ENCODE measurements at regions not wholly inside any gene's neighbourhood (a gene's known extent, or its start where the extent isn't known, plus 50 kb on each side); places are given as distances from the start of the nearest gene placed in this dataset.

DNA sequence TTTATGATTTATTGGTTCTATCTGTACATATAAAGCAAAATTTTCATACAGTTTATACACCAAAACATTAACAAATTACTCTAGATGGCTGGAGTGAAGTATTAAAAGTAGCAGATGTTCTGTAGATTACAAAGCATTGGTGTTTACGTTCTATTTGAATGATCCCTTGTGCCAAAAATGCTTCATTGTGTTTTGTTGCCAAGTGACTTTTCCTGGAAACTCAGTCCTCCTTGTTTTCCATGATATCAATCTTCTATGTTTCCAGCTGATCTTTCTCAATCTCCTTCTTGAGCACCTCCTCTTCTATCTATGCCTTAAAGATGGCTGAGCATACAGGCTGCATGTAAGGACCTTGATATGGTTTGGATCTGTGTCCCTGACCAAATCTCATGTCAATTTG lies 263.6 kb upstream of the CTSO start:
- DNase-seq = no peak

DNA sequence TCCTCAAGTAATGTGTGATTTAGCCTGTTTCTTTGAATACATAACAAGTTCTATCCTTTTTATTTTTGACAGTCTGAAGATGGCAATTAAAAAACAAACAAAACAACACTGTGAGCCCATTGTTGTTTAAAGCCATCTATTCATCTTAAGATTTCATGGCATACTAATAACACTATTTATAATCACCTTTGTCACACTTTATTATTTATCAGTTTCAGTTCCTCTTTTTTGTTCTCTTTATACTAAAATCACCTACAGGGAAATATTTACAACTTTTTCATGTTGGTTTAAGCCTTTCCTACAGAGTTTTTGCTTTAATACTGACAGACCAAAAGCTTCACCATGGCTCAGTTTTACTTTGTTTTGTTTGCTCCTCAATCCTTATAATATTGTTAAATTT lies 247.4 kb upstream of the CTSO start:
- no peak for DNase-seq

DNA sequence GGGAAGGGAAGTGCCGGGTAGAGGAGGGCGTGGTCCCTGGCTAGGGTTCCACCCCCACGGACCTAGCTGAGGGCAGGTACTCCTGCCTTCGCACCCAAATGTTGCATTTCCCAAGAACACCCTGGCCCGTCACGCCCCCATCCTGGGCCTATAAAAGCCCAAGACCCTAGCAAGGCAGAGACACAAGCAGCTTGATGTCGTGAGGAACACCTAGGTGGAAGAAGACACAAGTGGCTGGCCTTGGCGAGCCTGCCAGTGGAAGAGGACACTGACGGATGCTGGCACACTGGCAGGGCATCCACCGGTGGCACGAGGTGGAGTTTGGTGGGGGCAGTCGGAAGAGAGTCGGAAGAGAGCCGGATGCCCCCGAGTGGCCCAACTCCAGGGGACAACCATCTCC lies 244.8 kb upstream of the CTSO start:
- DNase-seq = no peak

DNA sequence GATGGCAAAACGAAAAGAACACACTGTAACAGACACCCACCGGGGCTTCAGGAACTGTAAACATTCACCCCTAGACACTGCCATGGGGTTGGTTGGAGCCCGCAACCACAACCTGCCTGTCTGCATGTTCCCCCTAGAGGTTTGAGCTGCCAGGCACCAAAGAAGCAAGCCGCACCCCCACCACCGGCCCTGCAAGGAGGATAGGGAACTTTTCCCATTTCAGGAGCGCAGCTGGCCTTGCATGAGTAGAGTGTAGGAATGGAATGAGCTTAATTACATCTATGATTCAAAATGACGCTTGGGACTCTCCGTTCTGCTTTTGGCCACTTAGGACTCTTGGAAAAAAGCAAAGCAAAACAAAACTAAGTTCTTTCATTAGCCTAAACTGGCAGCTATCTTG lies 243.6 kb upstream of the CTSO start:
- DNase-seq = no peak

DNA sequence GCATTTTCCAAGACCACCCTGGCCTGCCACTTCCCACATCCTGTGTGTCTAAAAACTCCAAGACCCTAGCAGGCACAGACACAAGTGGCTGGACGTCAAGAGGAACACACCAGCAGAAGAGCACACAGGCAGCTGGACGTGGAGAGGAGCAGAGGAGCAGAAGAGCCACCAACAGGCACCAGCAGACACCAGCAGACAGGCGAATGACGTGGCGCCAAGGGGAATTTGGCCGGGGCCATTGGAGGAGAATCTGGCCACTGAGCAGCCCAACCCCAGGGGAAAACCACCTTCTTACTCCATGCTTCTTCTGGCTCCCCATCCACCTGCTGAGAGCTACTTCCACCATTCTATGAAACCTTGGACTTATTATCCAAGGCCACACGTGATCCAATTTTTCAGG lies 243.1 kb upstream of the CTSO start:
- no peak for DNase-seq

DNA sequence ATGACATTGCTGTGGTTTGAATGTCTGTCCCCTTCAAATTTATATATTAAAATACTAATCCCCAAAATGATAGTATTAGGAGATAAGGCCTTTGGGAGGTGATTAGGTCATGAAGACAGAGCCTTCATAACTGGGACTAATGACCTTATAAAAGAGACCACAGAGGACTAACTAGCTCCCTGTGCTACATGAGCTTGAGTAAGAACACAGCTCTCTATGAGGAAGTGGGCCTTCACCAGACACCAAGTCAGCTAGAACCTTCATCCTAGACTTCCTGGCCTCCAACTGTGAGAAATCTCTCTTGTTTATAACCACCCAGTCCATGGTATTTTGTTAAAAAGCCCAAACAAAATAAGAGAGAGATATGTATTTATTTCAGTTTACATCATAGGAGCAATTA lies 242.2 kb upstream of the CTSO start:
- no peak for DNase-seq

DNA sequence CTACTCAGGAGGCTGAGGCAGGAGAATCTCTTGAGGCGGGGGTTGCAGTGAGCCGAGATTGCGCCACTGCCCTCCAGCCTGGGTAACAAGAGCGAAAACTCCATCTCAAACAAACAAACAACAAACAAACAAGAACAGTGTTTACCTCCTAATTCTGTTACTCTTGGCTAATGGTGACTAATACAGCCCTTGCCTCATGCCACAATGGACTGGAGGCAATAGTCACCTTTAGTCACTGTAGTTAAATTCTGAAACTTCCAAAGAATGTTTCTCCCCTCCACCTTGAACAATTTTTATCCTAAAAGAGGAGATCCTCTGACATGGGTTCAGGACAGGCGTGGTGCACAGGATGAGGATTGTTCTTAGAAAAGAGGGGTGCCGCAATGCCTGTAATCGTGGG lies 241.2 kb upstream of the CTSO start:
- no peak for DNase-seq

DNA sequence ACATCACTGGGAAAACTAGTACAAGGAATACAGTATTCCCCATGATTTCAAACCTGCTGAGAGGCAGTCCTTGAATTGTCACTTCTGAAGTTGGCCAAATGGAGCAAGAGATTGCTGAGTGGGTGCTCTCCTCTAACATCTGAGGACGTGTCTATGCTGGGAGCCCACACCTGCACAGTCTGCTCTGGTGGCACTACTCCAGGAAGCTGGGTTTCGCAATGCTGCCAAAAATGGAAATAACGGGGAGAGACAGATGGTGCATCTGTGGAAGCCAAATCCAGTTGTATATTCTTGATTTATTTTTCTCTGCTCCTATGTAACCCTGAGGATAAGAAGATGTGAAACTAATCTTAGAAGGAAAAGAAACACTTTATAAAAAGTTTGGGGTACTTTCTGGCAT lies 240.1 kb upstream of the CTSO start:
- no peak for DNase-seq

DNA sequence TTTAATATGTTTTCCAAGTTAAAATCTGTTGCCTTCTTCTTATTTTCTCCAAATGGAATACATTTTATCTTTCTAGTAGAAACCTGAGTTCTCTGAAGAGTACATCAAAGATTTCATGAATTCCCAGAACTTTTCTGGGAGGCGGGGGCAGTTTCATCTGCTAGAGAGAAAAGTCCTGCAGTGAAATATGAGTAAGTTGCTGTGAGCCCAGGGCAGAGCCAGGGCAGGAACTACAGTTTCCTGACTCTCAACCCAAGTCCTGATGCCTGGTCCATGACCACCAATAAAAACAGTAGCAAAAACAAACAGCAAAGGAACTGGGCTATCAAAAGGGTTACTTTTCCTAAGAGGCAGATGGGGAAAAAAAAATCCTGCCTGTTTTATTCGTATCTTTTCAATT lies 239.4 kb upstream of the CTSO start:
- DNase-seq = no peak

DNA sequence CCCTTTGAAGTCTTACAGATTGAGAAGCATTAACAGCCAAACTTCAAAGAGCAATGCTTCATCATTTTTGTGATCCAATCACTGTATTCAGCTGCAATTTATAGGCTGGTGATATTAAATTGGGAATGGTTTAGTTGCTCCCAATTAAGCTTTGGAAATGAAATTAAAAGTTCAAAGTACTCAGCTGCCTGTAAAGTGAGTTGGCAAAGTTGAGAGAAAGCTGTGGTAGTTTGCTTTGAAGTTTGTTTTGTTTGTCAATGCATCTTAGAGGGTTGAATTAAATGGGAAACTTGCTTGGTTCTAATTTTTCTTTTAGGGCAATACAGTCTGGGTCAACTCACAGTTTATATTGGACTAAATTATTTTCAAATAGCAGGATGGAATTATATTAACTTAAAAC lies 238.4 kb upstream of the CTSO start:
- DNase-seq = no peak

DNA sequence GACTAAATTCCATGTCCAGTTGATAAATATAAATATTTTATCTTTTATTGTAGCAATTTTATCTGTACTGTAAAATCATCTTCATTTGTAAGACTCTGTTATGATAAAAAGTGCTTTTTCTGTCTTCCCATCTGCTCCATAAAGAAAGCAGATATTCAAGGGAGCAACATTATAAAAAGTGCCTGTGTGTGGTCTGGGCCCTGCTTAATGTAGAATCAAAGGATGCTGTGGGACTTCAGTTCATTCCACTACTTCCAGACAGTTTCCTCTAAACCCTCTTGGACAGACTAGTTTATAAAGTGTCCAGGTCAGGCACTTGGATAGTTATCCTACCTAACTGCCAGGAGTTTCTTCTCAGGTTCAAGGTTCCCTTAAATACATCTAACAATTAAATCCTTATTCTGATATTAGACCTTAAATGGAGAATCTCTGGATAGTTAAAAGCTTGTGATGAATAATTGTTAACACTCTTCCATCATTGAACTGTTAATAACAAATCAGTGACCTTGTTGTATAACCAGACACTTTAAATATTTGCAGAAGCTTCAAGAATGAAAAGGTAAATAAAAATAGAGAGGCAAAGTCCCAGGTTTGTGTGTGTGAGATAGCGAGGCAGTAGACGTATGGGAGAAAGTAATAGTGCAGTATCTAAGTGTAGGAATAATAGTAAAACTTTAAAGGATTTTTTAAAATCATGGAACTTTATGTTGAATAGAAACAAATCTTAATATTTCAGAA lies 237.5 kb upstream of the CTSO start:
- no peak for DNase-seq

DNA sequence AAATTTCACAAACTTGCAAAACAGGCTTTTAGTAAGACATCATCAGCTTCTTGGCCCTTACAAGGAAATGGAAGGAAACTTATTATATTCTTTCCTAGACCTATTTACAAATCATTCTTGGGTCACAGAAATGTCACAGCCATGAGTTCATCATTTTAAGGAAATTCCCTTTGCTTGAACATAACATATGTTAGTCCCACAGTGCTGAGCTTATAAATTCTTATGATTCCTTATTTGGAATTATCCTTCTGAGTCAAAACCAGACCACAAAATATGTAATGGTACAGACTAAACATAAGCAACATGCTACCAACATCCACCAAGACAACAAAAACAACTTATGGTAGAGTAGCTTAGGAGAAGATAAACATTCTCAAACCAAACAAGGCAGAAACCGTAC lies 236.9 kb upstream of the CTSO start:
- DNase-seq = no peak

DNA sequence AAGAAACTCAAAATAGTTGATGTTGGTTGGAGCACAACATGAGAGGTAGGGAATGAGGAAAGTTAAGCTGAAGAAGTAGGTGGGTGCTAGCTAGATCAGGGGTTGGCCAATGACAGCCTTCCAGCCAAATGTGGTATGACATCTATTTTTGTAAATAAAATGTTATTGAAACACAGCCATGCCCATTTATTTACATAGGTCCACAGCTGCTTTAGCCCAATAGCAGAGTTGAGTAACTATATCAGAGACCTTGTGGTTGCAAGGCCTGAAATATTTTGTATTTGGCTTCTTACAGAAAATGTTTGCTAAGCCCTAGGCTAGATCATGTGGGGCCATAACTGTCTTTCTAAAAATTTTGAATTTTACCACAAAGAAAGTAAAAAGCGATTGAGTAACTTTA lies 234.9 kb upstream of the CTSO start:
- DNase-seq = no peak

DNA sequence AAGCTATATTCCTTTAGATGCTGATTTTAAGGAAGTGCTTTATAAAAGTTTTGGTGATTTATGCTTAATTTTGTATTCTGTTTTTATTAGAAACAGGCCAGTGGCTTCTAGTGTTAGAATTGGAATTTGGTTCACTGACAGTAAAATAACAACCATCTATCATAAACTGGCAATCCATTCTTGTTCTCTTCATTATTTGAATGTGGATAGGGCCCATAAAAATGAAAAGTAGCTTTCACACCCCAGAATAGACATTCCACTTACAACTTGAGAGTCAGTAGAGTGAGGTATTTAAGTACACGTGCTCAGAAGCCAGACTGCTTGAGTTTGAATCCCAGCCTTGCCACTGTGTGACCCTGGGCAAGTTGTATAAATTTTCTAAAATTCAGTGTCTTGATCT lies 232.4 kb upstream of the CTSO start:
- DNase-seq = no peak

DNA sequence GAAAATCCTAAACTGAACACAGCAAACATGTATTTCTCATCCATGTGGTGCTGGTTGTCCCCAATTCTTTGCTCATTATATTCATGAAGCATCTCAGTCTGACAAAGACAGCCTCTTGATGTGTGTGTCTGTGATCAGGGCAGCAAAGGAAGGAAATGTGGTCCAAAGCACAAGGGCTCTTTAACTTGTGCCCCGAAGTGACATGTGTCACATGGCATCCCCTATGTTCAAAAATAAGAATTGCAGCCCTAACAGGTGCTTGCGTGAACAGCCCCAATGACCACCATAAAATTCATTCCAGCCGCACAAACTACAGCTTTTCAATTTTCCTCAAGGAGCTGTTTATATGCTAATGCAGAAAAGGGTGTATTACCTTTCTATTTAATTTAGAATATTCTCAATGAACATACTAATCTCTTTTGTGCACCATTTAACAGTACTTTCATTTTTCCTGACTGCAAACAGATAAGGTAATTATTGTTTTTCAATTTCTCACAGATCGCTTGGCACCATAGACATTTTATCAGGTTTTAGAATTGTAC lies 231.9 kb upstream of the CTSO start:
- no peak for DNase-seq

DNA sequence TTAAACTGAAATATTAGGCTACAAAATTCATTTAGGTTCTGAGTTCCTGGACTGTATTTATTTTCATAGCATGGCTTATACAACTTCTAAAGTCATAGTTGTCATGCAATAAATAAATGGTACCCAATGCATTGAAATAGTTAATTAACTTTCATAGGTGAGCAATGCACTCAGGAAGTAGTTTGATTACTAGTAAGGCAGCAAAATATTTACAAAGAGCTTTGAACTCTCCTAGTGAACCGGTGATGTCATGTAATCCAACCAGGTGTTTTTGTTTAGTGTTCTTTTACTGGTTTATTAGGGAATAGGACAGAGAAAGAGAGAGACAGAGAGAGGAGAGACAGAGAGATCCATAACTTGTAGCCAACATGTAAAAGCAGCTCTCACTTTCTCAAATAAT lies 228.6 kb upstream of the CTSO start:
- no peak for DNase-seq

DNA sequence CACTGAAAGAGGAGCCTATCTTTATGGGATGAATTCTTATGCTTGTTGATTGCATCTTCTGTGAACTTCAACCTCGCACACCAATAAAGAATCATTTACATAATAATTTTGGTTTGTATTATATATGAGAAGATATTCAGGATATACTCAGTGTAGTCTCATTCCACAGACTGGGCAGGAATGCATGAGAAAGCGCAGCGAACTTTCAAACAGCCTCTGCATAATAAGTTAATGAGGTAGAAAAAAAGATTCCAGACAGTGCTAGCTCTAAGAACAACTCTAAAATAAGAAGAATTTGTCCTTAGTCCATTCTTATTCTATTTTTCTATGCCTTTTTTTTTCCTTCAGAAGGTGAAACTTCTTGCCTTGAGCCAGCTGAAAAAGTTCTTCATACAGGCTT lies 224.3 kb upstream of the CTSO start:
- no peak for DNase-seq

DNA sequence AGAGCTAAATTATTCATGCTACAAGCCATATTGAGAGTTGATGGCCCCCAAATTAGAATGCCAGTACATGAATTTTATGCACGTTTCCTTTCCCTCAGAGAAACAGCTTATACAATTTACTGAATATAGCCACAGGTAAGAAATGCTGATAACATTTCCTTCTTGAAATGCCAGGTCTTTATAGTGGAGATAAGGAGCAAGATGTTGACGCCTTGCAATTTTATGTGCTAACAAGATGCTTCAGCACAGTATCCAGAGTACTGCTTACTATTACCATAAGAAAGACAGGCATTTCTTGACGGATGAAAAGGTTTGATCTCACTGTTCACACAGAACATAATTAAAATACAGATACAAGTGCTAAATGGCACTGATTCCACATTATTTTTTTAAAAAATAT lies 223.2 kb upstream of the CTSO start:
- DNase-seq = no peak

DNA sequence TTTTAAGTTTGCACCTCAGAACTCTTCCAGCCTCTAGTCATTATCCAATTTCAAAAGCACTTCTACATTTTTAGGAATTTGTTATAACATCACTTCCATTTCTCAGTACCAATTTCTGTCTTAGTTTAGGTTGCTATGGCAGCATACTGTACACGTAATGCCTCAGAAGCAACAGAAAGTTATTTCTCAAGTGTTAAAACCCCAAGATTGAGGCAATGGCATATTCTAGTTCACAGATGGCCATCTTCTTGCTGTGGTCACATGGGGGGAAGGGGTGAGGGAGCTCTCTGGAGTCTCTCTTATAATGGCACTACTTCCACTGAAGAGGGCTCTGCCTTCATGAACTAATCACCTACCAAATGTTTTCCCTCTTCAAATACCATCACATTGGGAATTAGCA lies 220.3 kb upstream of the CTSO start:
- no peak for DNase-seq

DNA sequence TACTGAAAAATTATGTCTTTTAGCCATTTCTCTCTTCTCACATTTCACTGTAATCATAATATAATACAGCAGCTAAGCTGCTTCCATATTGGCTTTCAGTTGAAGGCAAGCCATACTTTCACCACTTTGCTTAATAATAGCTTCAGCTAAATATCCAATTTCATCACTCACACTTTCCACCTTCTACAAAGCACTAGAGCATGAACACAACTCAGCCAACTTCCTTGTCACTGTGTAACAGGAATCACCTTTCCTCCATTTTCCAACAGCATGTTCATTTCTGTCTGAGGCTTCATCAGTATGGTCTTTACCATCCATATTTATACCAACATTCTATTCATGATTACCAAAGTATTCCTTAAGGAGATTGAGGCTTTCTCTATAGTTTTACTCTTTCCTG lies 219.8 kb upstream of the CTSO start:
- DNase-seq = no peak

DNA sequence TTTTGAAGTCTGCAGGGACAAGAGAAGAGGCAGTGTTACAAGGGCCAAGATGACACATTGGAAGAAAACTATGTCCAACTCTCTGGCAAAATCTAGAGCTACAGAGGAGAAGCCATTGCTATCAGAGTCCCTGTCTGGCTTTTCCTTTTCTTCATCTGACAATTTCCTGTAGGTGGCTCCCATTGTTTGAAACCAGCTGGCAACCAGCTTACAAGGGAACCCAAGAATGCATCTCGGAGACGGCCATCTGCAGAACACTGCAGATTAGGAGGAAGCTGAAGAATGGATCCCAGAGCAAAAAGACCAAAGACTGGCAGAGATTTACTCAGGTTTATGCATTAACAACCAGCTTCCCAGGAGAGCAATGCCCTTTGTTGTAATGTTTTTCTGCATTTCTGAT lies 216.2 kb upstream of the CTSO start:
- DNase-seq = no peak

DNA sequence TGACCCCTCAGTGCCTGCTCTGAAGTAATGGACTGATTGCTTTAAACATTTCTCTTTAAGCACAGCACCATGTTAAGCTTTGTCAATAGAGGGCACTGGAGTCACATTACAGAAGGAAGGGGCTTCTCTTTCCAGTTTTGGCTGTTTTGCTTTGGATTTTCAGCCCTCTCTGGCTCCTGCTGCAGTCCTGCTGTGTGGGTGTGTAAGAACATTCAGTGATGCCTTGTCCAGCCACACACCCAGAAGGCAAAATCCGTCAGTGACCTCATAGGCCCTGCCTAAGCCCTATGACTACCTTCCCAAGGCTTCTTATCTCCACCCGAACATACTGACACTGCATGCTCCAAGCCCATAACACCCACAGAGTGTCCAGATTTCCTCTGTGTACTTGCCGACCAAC lies 215.3 kb upstream of the CTSO start:
- DNase-seq = no peak

DNA sequence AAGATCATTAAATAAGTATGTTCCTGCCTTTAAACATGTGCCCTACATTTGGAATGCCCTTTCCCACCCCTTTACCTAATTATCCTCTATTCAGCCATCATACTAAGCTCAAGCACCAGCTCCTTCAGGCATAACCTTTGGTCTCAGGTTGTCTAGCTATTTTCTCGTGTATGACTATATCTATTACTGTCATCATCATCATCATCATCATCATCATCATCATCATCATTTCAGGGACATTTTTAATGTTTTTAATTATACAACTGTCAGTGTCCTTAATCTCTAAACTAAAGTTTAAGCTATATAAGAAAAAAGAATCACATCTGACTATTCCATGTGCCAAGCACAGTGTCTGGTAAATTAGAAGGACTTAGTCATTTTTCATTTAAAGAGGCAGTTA lies 214.6 kb upstream of the CTSO start:
- no peak for DNase-seq

DNA sequence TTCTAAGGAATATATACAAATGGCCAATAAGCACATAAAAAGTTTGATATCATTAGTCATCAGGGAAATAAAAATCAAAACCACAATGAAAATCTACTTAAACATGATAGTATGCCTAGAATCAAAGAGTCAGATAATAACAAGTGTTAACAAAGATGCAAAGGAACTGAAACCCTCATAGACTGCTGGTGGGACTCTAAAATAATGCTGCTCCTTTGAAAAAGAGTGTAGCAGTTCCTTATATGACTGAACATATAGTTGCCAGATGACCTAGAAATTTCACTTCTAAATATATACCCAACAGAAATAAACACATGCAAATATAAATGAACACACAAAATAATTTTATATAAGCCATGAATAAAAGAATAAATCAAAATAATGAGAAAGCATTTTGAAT lies 205.1 kb upstream of the CTSO start:
- DNase-seq = no peak

DNA sequence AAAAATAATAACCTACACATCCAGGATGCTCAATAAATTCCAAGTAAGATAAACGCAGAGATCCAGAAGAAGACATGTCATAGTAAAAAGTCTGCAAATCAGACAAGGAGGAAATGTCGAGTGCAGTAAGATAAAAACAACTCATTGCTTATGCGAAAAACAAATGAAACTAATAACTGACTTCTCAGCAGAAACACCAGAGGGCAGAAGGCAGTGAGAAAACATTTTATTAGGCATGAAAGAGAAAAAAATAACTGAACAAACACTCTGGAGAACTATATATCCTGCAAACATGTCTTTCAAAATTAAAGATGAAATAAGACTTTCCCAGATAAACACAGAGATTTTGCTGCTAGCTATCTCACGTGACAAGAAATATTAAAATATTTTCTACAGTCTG lies 201.3 kb upstream of the CTSO start:
- DNase-seq = no peak

DNA sequence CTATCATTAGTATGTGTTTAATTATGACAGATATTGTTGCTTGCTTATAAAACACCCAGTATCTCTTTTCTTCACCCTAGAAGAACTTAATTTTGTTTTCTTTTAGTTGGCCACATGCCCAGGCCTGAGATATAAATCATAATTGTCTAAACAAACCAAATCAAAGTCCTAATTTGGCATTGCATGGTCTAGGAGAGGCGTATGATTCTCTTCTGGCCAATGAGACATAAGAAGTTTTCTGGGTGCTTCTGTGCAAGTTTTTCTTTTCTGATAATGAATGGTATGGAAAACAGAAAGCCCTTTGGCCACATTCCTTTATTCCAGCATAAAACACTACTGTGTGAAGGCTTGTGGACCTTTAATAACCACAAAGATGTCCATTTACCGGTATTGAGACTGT lies 192.9 kb upstream of the CTSO start:
- DNase-seq = no peak
